ENCODE measurements at regions not wholly inside any gene's neighbourhood (a gene's known extent, or its start where the extent isn't known, plus 50 kb on each side); places are given as distances from the start of the nearest gene placed in this dataset.

DNA sequence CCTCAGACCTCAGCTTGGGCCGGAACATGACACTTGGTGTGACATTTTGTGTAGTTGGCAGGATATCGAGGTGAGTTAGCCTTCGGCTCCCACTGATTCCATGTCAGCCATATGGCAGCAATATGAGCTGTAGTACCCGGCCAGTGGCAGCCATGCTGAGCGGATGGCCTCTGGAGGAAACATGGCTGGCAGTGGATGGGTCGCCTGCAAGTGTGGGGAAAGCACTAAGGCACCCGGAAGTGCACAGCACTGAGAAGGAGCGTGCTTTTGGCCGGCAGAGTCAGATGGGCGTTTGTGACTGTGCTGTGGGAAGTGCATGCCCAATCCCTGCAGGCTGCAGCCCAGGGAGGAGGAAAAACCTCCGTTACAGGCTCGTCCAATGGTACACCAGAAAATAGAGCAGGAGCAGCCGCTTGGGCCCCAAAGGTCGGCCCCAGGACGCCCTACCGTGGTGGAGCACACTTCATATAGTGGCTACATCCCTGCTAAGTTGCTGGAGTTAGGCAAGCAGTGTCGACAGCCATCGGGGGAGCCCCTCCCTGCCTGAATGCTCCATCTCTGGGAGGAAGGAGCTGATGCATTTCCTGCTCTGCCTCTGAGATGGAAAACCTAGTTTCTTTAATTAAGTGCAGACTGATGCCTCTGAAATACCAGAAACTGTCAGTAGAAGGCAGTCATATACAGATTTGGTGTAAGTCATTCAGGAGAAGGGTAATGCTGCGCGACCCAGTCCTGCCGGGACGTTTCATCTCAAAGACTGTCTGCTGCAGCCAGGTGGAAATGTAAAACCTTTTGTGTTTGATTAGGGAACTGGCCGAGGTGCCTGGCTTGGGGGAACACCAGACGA is 2185.8 kb upstream of the ACO1 start:
- Histone ChIP-seq H3K23ac (ENCODE audit: low read depth, low read length) (no peak overlapping the region), H3K9me1 (ENCODE audit: insufficient read depth, low read length) (no peaks in the 10 kb centered on the region), H3K9ac (ENCODE audit: low read depth, low read length) (no peak overlapping the region), H4K20me1 (ENCODE audit: insufficient read depth, low read length) (no peaks in the 10 kb centered on the region), H2BK20ac (ENCODE audit: low read depth, low read length) (no peak overlapping the region), H3K18ac (ENCODE audit: low read depth, low read length) (no peak overlapping the region), H3K14ac (replicated peaks; ENCODE audit: low read depth, low read length) (no peak overlapping the region), H4K91ac (ENCODE audit: insufficient read depth, low read depth, low read length) (no peak overlapping the region), H2BK120ac (ENCODE audit: low read depth, low read length) (no peak overlapping the region), H3K27ac (ENCODE audit: insufficient read depth, low read length) (no peak overlapping the region), H3K4me3 (ENCODE audit: insufficient read depth, low read depth, low read length) (no peak overlapping the region), H3K56ac (ENCODE audit: extremely low read depth, insufficient read depth, low read length) (no peak overlapping the region), H3K4me1 (ENCODE audit: control insufficient read depth, insufficient read depth, low read length) (no peaks in the 10 kb centered on the region), H2AFZ (replicated peaks; ENCODE audit: low read length, poor library complexity) (no peak overlapping the region), H3K9me3 (ENCODE audit: control insufficient read depth, insufficient read depth, low read length) (peaks cover 20% of the 10 kb centered on the region), H4K5ac (ENCODE audit: low read depth, low read length) (no peak overlapping the region), H2BK5ac (ENCODE audit: low read depth, low read length, poor library complexity, severe bottlenecking) (no peak overlapping the region), H2AK5ac (ENCODE audit: low read depth, low read length) (no peak overlapping the region), H3K27me3 (ENCODE audit: control insufficient read depth, insufficient read depth, low read length) (no peaks in the 10 kb centered on the region), H3K4me2 (ENCODE audit: low read depth, low read length) (no peak overlapping the region), H3K79me1 (ENCODE audit: low read depth in 1 of 2, low read length in 2 of 2) (no peaks in the 10 kb centered on the region), H3K4ac (ENCODE audit: low read depth, low read length) (no peak overlapping the region), H2AK9ac (replicated peaks; ENCODE audit: low read depth, low read length, poor library complexity) (no peak overlapping the region), H2BK15ac (ENCODE audit: low read depth, low read length) (no peak overlapping the region), H3K36me3 (ENCODE audit: control insufficient read depth, insufficient read depth, low read length) (no peaks in the 10 kb centered on the region), H4K8ac (ENCODE audit: low read depth in 2 of 2, low read length in 2 of 2) (no peak overlapping the region)
- no peak for ATAC-seq (ENCODE audit: low read depth)
- no TSS peak for BruUV-seq (replicated peaks)
- 34% methylated on average over 3 of the region's 24 CpGs; no CpG with 5 or more reads in 1 of the 2 experiments for WGBS, 2 experiments (ENCODE audit: extremely low coverage in 2 of 2, insufficient read length in 1 of 2)
- CTCF ChIA-PET = no interaction called here
- intact Hi-C loops (cut with micrococcal nuclease) (no loop called here), dilution Hi-C loops (cut with HindIII; ENCODE audit: low sequenced_read_pairs, unreplicated experiment) (no loop called here), in situ Hi-C loops (cut with MboI; ENCODE audit: low sequenced_read_pairs) (no loop called here)
- TF ChIP-seq NFE2L2 (IDR thresholded peaks at IDR 0.05; ENCODE audit: low read depth, low read length) = no peak
- TF ChIP-seq RFX5 (IDR thresholded peaks at IDR 0.05; ENCODE audit: low read depth, low read length) = no peak
- no peak for TF ChIP-seq CHD1 (IDR thresholded peaks at IDR 0.05; ENCODE audit: low read depth, low read length)
- TF ChIP-seq MAFK (IDR thresholded peaks at IDR 0.05; ENCODE audit: low read depth, low read length) = no peak
- TF ChIP-seq, protein P1, sequence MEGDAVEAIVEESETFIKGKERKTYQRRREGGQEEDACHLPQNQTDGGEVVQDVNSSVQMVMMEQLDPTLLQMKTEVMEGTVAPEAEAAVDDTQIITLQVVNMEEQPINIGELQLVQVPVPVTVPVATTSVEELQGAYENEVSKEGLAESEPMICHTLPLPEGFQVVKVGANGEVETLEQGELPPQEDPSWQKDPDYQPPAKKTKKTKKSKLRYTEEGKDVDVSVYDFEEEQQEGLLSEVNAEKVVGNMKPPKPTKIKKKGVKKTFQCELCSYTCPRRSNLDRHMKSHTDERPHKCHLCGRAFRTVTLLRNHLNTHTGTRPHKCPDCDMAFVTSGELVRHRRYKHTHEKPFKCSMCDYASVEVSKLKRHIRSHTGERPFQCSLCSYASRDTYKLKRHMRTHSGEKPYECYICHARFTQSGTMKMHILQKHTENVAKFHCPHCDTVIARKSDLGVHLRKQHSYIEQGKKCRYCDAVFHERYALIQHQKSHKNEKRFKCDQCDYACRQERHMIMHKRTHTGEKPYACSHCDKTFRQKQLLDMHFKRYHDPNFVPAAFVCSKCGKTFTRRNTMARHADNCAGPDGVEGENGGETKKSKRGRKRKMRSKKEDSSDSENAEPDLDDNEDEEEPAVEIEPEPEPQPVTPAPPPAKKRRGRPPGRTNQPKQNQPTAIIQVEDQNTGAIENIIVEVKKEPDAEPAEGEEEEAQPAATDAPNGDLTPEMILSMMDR (conservative IDR thresholded peaks at IDR 0.05; ENCODE audit: low read depth, low read length) = no peak
- TF ChIP-seq, protein P2, sequence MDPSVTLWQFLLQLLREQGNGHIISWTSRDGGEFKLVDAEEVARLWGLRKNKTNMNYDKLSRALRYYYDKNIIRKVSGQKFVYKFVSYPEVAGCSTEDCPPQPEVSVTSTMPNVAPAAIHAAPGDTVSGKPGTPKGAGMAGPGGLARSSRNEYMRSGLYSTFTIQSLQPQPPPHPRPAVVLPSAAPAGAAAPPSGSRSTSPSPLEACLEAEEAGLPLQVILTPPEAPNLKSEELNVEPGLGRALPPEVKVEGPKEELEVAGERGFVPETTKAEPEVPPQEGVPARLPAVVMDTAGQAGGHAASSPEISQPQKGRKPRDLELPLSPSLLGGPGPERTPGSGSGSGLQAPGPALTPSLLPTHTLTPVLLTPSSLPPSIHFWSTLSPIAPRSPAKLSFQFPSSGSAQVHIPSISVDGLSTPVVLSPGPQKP (IDR thresholded peaks at IDR 0.05; ENCODE audit: borderline replicate concordance, low read depth, low read length) = no peak
- TF ChIP-seq BHLHE40 (IDR thresholded peaks at IDR 0.05; ENCODE audit: low read depth, low read length) = no peak
- no peak for TF ChIP-seq FOS (IDR thresholded peaks at IDR 0.05; ENCODE audit: low read depth, low read length)
- no peak for TF ChIP-seq SMC3 (IDR thresholded peaks at IDR 0.05; ENCODE audit: low read depth, low read length)
- no peak for TF ChIP-seq RAD21 (IDR thresholded peaks at IDR 0.05; ENCODE audit: low read length)
- TF ChIP-seq CEBPB (IDR thresholded peaks at IDR 0.05; ENCODE audit: low read depth, low read length) = no peak
- no peak for TF ChIP-seq MAZ (IDR thresholded peaks at IDR 0.05; ENCODE audit: borderline replicate concordance, low read depth, low read length)
- no peak for TF ChIP-seq POLR2A (IDR thresholded peaks at IDR 0.05; ENCODE audit: low read depth, low read length)
- no peak for TF ChIP-seq MXI1 (IDR thresholded peaks at IDR 0.05; ENCODE audit: borderline replicate concordance, low read depth, low read length)
- DNase-seq = no peak
- POLR2A ChIA-PET (ENCODE audit: unreplicated experiment) = no interaction called here
